Loucy (cell line): ENCODE measurements at regions not wholly inside any gene's neighbourhood (a gene's known extent, or its start where the extent isn't known, plus 50 kb on each side); places are given as distances from the start of the nearest gene placed in this dataset.
"Not testable (repeated sequence)": the region's sequence is repeated elsewhere in the genome, so short reads cannot be mapped to it uniquely, and the experiment has no call there.

Experiments used
- EZH2phosphoT487 ChIP-seq: fragments of 200-600 bp; IDR thresholded peaks from 2 replicates; pipeline ENCODE4 v1.6.1; 2018; ENCODE audit warnings: antibody characterized with exemption, mild to moderate bottlenecking, moderate library complexity, borderline replicate concordance
- TF ChIP-seq, protein P1 (sequence below): fragments of 200-600 bp; sonication (generic); conservative IDR thresholded peaks from 2 replicates; pipeline ENCODE4 v1.5.1; 2014; ENCODE audit warnings: mild to moderate bottlenecking, antibody characterized with exemption, low read length

DNA sequence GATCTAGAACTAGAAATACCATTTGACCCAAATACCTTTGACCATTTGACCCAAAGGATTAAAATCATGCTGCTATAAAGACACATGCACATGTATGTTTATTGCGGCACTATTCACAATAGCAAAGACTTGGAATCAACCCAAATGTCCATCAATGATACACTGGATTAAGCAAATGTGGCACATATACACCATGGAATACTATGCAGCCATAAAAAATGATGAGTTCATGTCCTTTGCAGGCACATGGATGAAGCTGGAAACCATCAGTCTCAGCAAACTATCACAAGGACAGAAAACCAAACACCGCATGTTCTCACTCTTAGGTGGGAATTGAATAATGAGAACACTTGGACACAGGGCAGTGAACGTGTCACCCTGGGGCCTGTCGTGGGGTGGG is 87.9 kb upstream of the MEGF10 start:
- TF ChIP-seq, protein P1, sequence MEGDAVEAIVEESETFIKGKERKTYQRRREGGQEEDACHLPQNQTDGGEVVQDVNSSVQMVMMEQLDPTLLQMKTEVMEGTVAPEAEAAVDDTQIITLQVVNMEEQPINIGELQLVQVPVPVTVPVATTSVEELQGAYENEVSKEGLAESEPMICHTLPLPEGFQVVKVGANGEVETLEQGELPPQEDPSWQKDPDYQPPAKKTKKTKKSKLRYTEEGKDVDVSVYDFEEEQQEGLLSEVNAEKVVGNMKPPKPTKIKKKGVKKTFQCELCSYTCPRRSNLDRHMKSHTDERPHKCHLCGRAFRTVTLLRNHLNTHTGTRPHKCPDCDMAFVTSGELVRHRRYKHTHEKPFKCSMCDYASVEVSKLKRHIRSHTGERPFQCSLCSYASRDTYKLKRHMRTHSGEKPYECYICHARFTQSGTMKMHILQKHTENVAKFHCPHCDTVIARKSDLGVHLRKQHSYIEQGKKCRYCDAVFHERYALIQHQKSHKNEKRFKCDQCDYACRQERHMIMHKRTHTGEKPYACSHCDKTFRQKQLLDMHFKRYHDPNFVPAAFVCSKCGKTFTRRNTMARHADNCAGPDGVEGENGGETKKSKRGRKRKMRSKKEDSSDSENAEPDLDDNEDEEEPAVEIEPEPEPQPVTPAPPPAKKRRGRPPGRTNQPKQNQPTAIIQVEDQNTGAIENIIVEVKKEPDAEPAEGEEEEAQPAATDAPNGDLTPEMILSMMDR, result not testable (repeated sequence)
- not testable (repeated sequence) for TF ChIP-seq EZH2phosphoT487
